HL-60 (cell line): ENCODE measurements at regions not wholly inside any gene's neighbourhood (a gene's known extent, or its start where the extent isn't known, plus 50 kb on each side); places are given as distances from the start of the nearest gene placed in this dataset.

Experiments used
- DNase-seq, 2 experiments: peaks; one replicate each; pipeline ENCODE4 v3.0.0-alpha.2; 2010 to 2020; ENCODE audit warnings: low read depth in 1 of 2, low spot score in 1 of 2
- H3K27ac ChIP-seq: fragments of 250-450 bp; sonication (Bioruptor Pico); replicated peaks from 2 replicates; pipeline ENCODE4 v1.5.1; 2020; ENCODE audit warnings: mild to moderate bottlenecking, moderate library complexity
- H3K27me3 ChIP-seq: fragments of 250-450 bp; sonication (Bioruptor Pico); 2 replicates; pipeline ENCODE4 v1.5.1; 2021; ENCODE audit warnings: mild to moderate bottlenecking, moderate library complexity; ENCODE audit not compliant: insufficient read depth, poor library complexity, severe bottlenecking
- H3K4me3 ChIP-seq: replicated peaks from 2 replicates; pipeline ENCODE4 v1.5.1; 2011; ENCODE audit warnings: mild to moderate bottlenecking, control low read depth, low read length; ENCODE audit not compliant: insufficient read depth
- GABPA ChIP-seq: IDR thresholded peaks from 2 replicates; pipeline ENCODE4 v1.6.1; 2012; ENCODE audit warnings: low read depth
- POLR2AphosphoS5 ChIP-seq: IDR thresholded peaks from 2 replicates; pipeline ENCODE4 v1.6.1; 2012; ENCODE audit warnings: low read depth
- SPI1 ChIP-seq: IDR thresholded peaks from 2 replicates; pipeline ENCODE4 v1.6.1; 2012; ENCODE audit warnings: low read depth, mild to moderate bottlenecking, borderline replicate concordance
- TF ChIP-seq, protein P1 (sequence below): IDR thresholded peaks from 2 replicates; pipeline ENCODE4 v1.6.1; 2012; ENCODE audit warnings: low read depth; ENCODE audit not compliant: insufficient replicate concordance
- TF ChIP-seq, protein P2 (sequence below): IDR thresholded peaks from one replicate; pipeline ENCODE4 v1.5.1; 2011; ENCODE audit warnings: low read length, control low read depth, inconsistent platforms; ENCODE audit not compliant: insufficient read depth

DNA sequence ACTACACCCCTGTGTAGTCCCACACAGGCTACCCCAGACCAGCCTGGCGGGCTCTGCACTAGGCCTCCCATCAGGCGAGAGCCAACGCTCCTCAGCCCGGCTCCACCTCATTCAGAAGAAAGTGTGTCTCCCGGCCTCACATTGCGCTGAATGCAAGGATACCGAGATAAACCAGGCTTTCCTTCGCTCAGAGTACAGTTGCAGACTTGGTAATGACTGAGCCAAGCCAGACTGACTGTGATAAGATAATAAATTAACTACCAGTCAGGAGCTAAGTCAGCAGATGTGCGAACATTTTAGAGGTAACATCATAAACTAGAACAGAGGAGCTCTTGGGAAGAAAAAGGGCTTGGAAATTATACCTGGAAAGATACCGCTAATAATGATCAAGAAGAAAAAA, 397.6 kb downstream of the TRIML1 start:
- Histone ChIP-seq H3K27me3 (no peaks in the 10 kb centered on the region), H3K4me3 (no peak overlapping the region), H3K27ac (no peak overlapping the region)
- no peak for DNase-seq
- TF ChIP-seq, protein P1, sequence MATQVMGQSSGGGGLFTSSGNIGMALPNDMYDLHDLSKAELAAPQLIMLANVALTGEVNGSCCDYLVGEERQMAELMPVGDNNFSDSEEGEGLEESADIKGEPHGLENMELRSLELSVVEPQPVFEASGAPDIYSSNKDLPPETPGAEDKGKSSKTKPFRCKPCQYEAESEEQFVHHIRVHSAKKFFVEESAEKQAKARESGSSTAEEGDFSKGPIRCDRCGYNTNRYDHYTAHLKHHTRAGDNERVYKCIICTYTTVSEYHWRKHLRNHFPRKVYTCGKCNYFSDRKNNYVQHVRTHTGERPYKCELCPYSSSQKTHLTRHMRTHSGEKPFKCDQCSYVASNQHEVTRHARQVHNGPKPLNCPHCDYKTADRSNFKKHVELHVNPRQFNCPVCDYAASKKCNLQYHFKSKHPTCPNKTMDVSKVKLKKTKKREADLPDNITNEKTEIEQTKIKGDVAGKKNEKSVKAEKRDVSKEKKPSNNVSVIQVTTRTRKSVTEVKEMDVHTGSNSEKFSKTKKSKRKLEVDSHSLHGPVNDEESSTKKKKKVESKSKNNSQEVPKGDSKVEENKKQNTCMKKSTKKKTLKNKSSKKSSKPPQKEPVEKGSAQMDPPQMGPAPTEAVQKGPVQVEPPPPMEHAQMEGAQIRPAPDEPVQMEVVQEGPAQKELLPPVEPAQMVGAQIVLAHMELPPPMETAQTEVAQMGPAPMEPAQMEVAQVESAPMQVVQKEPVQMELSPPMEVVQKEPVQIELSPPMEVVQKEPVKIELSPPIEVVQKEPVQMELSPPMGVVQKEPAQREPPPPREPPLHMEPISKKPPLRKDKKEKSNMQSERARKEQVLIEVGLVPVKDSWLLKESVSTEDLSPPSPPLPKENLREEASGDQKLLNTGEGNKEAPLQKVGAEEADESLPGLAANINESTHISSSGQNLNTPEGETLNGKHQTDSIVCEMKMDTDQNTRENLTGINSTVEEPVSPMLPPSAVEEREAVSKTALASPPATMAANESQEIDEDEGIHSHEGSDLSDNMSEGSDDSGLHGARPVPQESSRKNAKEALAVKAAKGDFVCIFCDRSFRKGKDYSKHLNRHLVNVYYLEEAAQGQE = no peak
- TF ChIP-seq, protein P2, sequence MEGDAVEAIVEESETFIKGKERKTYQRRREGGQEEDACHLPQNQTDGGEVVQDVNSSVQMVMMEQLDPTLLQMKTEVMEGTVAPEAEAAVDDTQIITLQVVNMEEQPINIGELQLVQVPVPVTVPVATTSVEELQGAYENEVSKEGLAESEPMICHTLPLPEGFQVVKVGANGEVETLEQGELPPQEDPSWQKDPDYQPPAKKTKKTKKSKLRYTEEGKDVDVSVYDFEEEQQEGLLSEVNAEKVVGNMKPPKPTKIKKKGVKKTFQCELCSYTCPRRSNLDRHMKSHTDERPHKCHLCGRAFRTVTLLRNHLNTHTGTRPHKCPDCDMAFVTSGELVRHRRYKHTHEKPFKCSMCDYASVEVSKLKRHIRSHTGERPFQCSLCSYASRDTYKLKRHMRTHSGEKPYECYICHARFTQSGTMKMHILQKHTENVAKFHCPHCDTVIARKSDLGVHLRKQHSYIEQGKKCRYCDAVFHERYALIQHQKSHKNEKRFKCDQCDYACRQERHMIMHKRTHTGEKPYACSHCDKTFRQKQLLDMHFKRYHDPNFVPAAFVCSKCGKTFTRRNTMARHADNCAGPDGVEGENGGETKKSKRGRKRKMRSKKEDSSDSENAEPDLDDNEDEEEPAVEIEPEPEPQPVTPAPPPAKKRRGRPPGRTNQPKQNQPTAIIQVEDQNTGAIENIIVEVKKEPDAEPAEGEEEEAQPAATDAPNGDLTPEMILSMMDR = no peak
- no peak for TF ChIP-seq GABPA
- no peak for TF ChIP-seq POLR2AphosphoS5
- TF ChIP-seq SPI1 = no peak

DNA sequence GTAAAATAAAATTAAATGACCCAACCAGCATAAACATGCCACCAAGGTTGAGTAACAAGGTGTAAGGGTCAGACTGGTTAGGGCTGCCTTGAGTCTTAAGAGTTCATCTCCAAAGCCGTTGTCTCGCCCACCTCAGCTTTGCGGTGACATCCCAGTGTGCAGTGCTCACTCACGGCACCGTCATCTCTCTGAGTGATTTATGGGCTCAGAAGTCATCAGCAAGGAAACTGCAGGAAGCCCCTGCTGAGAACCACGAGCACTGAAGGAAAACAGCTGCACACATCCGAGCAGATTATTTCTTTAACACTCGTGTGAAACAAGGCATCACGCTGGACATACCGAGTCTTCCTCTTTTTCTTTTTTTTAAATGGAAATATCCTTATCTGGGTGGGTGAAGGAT, 411.1 kb downstream of the TRIML1 start:
- Histone ChIP-seq H3K4me3 (no peak overlapping the region), H3K27ac (no peak overlapping the region), H3K27me3 (no peaks in the 10 kb centered on the region)
- TF ChIP-seq GABPA = no peak
- no peak for TF ChIP-seq SPI1
- TF ChIP-seq, protein P1 = no peak
- TF ChIP-seq, protein P2 = no peak
- no peak for TF ChIP-seq POLR2AphosphoS5
- no peak for DNase-seq

DNA sequence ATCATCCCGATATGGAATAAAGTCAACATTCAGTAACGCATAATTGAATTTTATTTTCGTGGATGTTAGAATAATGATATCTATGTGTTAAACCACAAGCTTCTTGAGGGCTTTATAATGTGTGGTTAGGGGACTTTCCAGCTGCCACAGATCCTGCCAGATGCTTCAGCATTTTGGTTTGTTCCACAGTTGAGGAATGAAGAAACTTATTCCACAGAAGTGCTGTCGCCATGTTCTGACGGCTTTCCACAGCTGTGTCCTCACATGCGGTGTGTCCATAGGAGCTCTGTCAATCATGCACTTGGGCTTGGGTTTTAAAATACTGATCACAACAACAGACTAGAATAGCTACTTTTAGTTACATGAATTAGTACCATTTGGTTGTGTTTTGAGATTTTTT, 411.9 kb downstream of the TRIML1 start:
- Histone ChIP-seq H3K27me3 (no peaks in the 10 kb centered on the region), H3K27ac (no peak overlapping the region), H3K4me3 (no peak overlapping the region)
- DNase-seq = no peak
- TF ChIP-seq GABPA = no peak
- TF ChIP-seq, protein P2 = no peak
- no peak for TF ChIP-seq POLR2AphosphoS5
- TF ChIP-seq SPI1 = no peak
- TF ChIP-seq, protein P1 = no peak
